DMS79 treated with DMSO at 0.1 percent for 48 hours (cell line): ENCODE measurements at regions not wholly inside any gene's neighbourhood (a gene's known extent, or its start where the extent isn't known, plus 50 kb on each side); places are given as distances from the start of the nearest gene placed in this dataset.
"Not testable (repeated sequence)": the region's sequence is repeated elsewhere in the genome, so short reads cannot be mapped to it uniquely, and the experiment has no call there.

Experiments
- DNase-seq: peaks from one replicate; lab custom pipeline; 2025; lab: John Stamatoyannopoulos, UW

DNA sequence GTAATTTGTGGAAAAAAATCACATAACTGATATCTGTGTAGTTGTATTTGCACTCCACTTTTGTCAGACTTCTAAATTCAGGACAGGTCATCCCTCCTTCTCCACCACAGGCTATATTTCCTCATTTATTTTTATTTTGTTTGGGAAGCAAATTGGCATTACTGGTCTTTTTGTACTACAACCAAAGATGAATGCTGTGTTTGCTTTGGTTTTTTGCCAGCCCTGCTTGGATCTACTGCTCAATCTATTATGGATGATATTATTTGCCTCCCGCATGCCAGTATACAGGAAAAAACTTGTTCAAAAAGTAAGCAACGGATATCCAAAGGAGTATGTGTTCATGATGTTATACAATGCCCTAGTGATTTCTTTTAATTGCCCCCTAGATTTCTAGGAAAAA lies 948.8 kb downstream of the TRHDE start:
- DNase-seq, result no peak

DNA sequence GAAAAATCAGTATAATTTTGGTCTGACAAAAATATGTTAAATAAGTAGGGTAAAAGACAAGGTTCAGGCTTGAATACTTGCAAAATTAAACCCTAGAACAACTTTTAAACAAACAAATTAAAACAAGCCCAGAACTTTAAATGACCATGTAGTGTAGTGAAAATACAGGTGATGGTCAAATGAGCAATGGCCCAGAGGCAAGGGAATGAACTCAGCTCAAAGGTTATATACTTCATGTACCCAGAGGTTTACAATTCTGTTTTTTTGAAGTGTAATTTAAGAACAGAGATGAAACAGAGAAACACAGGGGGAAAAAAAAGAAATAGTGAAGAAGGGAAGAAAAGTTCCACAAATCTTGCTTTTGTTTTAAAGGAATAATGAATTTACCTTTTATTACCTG lies 949.2 kb downstream of the TRHDE start:
- DNase-seq, result no peak

DNA sequence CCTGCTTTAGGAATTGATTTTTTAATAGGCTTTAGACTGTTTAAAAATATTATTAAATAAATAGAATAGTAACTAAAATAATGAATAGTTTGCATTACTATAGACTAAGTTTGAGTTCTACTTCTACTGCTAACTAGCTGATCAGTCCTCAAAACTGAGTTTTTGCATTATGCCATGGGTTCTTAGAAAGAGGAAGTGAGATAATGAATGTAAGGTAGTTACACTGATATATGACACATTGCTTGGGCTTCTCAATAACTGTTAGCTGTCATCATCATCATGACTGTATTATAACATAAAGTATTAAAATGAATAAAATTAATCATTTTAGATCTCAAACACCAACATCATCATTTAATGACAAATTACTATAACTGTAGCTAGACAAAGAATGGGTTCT lies 949.7 kb downstream of the TRHDE start:
- DNase-seq, result no peak

DNA sequence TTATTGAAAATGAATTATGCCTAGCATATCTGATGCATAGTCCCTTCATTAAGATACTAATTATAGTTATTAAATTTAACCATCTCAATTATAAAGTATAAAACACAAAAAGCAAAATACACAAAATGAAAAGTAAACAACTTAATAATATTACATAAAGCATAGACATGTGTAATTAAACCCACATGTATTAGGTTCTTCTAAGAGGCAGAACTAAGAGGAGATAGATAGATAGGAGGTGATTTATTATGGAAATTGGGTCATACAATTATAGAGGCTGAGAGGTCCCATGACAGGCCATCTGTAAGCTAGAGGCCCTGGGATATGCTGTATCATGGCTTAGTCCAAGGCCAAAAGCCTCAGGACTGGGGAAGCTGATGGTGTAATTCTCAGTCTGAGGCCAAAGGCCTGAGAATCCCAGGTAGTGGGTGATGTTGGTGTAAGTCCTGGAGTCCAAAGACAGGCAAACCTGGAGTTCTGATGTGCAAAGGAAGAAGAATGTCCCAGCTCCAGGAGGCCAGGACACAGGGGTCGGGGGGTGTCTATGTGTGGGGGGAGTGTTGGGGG lies 953.3 kb downstream of the TRHDE start:
- no peak for DNase-seq

DNA sequence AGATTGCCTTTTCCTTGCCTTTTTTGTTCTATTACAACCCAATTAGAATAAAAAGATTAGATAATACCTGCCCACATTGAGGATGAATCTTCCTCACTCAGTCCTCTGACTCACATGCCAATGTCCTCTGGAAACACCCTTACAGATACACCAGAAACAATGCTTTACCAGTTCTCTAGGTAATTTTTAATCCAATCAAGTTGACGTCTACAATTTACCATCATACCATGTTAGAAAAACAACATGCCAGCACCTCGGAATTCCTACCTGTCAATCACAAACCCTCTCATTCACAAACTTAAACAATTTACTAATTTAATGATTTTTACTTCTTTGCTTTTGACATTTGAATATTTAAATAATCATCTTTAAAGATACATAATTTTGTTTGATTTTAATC lies 953.8 kb downstream of the TRHDE start:
- DNase-seq, result no peak

DNA sequence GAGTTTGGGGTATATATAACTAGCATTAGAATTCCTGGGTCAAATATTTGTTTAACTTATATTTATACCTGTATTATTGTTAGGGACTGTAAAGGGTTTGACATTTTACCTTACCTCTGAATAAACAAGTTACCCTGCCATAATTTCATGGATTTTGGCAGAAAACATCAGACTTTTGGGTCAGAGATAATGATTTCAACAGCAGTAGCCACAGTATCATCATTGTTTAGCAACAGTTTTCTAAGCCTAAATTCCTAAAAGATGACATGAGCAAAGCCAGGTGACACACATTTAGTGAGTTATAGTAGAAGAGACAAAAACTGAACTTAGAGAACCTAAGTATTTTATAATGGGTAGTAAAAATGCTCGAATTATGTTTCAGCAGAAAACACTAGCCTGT lies 954.4 kb downstream of the TRHDE start:
- DNase-seq, result no peak

DNA sequence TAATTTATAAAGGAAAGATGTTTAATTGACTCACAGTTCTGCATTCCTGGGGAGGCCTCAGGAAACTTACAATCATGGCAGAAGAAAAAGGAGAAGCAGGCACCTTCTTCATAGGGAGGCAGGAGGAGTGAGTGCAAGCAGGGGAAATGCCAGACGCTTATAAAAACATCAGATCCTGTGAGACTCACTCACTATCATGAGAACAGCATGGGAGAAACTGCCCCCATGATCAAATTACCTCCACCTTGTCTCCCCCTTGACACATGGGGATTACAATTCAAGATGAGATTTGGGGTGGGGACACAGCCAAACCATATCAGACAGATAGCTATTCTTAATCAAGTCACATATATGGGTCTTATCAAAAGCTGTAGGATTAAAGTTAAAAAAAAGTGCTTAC lies 956.7 kb downstream of the TRHDE start:
- DNase-seq, result not testable (repeated sequence)

DNA sequence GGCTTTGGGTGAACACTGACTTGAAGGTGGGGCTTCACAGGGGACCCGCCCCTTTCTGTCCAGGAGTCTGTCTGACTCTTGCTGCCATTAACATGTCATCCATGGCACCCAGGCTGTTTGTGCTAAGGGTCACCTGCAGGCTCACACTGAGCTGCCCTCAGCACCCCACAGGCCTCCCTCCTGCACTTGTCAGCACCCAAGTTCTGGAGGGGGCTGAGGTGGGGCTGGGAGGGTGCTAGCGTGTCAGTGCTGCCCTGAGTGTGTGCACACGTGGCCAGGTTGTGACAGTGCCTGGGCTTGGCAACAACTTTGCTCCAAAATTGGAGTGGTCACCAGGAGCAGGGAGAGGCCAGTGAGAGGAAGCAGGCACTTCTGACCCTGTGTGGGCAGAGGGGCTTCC lies 963.2 kb downstream of the TRHDE start:
- no peak for DNase-seq

DNA sequence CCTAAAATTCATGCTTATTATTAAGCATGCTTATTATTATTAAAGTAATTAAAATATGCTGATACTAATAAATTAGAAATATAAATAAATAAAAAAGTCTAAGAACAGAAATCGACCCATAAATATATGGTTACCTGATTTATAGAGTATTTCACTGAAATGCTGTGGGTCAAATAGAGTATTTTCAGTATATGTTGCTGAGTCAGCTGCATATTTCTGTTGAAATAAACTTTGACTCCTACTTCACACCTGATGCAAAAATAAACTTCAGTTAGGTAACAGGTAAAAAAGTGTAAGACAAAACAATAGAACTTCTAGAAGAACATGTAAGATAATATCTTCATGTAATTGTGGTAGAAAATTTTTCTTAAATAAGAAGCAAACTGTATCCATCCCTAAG lies 967.9 kb downstream of the TRHDE start:
- no peak for DNase-seq

DNA sequence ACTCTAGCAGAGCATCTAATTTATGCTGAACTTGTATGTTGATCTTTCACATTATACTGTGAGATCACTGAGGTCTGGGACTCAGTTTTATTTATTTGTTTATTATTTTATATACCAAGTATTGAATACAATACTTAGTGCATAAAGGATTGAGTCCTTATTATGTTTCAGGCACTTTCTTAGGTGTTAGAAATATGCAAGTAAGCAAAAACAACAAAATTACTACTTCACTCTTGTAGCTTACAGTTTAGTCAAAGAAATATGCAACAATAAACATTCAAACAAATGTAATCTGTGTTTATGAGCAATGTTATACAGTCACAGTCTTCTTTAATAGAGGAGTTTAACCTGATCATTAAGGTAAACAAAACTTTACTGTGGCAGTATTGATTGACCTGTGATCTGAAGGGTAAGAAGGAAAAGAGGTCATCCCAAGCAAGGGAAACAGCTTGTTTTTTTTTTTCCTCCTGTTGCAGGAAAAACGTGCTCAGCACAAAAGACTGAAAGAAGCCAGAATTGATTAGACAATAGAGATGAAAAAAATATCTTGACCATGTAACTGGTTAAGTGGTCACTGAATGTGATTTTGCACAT lies 990.7 kb downstream of the TRHDE start:
- no peak for DNase-seq

DNA sequence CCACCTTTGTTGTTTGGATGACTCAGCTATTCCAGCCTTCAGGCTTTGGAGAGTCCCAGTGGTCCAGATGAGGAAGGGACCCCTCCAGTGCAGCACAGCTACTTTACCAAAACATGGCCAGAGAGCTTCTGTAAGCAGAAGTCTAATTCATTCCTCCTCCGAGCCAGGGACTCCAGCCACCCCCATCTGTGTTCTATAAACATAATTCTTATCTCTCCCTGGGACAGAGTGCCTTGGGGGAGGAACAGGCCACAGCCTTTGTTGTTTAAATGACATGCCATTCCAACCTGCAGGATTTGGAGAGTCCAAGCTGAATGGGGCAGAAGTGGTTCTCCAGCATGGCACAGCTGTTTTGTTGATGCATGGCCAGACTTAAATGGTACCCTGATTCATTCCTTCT lies 994.0 kb downstream of the TRHDE start:
- no peak for DNase-seq

DNA sequence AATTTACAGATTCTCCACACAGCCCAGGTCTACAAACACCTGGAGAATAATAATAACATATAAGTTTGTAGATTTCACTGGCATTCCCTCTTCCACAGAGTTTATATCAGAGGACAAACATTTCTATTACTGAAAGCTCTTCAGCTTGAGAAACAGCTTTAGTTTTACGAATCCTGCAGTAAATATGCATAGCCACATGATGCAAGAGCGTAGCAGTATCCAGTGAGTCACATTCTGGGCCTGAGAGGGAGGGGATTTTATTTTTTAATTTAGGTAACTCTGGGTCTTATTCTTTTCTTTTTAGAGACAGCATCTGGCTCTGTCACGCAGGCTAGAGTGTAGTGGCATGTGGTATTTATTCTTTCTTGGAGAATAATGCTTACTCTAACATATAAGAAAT lies 1002.8 kb downstream of the TRHDE start:
- no peak for DNase-seq

DNA sequence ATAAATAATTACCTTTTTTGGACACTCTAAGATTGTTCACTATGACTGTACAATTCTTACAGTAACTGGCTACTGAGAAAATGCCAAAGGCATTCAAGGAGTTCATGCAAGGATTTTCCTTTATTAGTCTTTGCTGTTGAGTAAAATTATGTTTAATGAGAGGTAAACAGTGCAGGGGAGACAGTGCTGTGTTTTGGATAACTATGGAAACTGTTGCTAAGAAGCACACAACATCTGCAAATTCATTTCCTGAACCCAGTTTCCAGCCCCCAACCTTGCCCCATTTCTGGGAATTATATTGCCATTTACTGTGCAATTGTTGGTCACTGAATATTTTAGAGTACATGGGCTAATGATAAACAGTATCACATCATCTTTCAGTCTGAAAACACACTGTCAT lies 1005.8 kb downstream of the TRHDE start:
- no peak for DNase-seq

DNA sequence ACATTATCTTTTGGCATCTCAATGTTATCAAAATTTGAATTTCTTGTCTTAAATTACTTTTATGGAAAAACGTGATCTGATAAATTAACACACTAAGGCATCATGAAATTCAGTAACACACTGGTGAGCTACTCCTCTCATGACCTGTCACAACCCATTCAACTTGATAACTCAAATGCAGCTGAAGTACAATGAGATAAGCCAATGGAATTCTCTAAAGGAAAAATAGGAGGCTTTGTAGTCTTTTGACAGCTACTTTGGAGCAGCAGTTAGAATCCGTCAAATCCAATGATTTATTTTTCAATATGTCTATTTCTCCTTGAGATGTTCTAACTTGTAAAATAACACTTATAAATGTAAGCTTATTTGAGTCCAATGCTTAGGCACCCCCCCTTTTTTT lies 1029.4 kb downstream of the TRHDE start:
- DNase-seq, result no peak

DNA sequence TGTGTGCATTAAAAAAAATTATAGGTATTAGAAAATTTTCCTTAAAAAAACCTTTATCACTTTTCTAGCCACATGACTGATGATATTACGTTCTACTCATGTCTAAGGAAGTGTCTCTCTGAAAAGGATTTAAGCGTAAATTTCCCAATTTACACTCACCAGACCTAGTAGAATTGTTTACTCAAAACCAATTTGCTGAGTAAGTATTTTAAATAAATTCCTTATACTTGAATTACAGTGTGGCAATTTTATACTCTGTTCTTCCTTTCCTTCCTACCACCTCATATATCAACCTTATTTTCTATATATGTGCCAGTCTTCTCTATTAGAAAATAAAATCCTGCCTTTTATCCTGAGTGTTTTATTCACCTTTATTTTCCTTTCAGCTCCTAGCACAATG lies 1035.1 kb downstream of the TRHDE start:
- no peak for DNase-seq

DNA sequence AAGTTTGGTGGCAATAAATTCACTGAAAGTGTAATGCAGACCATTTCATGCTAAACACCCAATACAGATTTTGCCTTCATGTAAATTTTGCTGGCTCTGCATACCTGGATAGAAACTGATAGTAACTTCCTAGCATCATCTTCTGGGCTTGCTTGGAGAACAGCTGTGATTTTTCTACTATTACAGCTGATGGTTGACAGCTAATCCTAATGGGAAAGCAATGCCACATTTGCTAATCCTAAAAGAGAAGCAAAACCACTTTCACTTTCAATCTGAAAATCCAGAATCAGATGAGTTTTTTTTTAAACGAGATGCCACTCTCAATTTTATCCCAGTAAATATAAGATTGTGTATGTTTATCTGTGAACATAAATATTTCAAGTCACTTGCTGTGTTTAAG lies 1035.9 kb downstream of the TRHDE start:
- no peak for DNase-seq

DNA sequence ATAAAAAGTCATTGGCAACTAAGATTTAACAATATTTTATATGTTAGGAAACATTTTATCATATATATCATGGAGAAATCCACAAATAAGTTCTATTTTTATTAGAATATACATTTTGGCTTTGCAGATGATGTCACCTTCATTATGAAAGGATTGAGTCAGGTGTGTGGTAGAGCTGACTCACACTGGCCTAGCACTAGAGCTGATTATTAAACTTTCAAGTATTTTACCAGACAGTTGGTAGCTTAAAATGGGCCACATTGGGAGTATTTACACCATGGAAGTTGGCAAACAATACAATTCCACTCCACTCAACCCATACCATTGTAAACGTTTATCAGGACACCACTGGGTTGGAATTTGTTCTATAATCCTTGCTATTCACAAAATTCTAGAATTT lies 1036.6 kb downstream of the TRHDE start:
- DNase-seq, result no peak

DNA sequence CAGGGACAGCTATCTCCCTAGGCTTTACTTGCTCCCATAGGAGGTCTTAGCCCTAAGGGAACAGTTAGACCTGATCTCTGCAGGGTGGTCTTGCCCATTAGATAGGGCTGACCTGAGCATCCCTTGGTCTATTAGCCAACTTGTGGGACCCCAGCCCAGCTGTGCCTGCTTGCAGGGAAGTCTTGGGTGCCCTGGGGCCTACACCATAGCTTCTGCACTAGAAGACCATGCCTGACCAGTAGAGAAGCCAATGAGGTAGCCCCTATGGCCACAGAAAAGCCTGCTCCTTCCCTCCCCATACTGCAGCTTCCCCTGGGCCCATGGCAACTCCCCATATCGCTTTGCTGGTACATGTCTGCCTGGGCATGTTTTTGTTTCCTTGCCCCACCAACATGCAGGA lies 1049.1 kb downstream of the TRHDE start:
- no peak for DNase-seq

DNA sequence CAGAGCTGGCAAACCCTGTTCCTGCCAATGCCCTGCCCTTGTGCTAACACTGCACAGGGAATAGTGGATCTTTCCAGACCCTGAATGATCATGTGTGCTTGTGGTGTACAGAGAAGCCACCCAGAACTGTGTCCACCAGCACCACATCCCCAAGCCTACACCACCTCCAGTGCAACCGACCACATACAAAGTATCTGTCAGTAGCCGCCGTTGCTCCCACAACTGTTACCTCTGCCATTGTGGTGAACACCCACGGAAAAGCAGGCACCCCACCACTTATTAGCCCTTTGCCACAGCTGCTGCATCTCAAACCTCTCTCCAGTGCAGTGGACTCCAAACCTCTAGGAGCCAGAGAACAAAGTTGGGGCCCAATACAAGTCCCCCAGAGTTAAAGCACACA lies 1049.6 kb downstream of the TRHDE start:
- no peak for DNase-seq

DNA sequence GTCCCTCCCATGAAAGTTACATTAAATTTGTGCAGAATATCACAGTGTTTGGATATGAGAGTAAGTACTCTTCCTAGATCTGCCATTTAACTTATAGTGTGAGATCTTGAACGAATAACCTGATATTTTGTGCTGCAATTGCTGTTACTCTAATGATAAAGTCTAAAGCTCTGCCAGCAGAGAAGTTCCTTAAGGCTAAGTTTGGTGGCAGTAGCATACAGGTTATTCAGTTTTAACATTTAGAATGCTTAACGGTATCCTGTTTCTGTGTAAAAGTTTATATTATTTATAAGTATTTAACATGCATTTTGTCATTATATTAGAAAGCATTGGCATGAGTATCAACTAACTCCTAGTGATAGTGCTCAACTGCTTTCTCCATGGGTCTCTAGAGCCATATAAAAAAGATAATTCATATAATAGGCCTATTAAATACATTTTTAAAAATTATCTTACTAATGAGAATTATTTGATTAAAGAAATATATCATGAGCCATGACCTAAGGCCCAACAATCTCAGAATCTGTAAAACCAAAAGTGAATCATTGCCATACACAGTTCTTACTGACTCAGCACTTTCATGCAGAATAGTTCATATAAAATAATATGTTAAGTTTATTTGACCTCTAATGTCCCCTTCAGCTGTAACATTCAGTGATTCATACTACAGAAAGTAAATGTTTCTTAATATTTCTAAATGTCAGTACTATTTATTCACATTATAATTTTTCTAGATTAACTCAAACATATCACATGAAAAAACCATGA lies 1058.6 kb downstream of the TRHDE start:
- no peak for DNase-seq

DNA sequence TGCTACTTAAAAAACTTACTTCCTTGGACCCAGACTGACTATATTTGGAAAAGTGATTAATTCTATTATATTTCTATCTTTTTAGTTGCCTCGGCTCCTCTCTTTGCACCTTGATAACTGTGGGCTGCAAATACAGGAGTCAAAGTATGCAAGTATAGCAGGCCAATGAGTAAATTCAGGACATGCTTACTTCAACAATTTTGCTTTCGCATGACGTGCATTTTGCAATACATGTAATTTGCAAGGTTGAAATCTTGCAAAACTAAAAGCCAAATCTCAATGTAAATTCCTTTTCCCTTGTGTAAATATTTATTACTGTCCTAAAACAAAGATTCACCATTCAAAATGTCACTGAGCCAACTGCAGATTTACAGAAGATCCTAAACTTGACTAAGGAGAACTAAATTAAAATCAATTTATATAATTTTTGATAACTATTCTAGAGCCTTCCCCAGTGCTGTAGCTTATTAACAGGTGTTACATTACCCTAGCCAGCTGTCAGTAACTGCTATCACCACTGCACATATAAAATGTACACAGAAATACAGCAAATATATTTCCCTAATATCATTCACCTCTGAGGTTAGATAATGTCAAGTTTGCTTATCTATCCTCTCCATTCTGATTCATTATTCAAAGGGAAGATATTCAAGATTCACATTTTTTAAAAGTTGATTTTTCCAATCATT lies 1069.5 kb downstream of the TRHDE start:
- no peak for DNase-seq

DNA sequence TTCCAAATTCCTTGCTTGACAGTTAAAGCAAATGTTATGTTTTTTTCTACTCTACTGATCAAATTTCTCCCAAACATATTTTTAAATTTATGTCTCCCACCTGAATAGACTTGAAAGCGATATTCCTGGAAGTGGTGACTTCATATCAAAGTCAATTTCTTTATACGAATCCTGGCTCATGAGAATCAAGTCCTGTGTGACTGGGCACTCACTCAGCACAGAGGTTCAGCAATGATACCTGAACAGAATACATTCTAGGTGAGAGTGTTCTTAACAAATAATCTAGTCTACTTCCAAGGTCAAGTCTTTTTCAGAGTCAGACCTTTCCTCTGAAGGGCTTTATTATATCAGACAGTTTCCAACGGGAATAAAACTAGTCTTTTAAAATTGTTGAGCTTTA lies 1070.6 kb downstream of the TRHDE start:
- no peak for DNase-seq

DNA sequence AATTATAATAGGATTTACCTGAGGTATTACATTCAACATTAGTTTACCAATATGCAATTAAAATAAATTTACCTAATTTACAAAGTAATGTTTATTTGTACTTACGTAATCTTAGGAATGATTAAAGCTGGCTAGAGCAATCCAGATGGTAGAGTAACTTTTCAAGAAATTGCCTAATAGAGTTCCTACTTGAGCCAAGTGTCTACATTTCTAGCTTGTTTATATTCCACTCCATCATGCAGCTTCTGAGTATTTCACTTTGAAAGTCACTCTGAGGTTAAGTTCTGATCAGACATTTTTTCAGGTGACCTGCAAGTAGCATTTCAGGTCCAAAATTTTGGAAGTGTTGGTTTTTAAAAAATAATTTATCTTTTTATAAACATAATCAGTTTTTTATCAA lies 1080.7 kb downstream of the TRHDE start:
- no peak for DNase-seq
